AG04449 (cell line): ENCODE measurements at regions not wholly inside any gene's neighbourhood (a gene's known extent, or its start where the extent isn't known, plus 50 kb on each side); places are given as distances from the start of the nearest gene placed in this dataset.

ENCODE experiments used
- CTCF ChIA-PET: fragments of 350-600 bp; formaldehyde crosslinking; extraction: SDS; loops from one replicate; lab custom pipeline; 2021; ENCODE audit warnings: antibody characterized with exemption; lab: Yijun Ruan, JAX
- POLR2A ChIA-PET: fragments of 400-600, 350-600 bp; formaldehyde crosslinking; extraction: SDS; loops from one replicate; lab custom pipeline; 2020; ENCODE audit warnings: antibody characterized with exemption, inconsistent platforms; lab: Yijun Ruan, JAX
- DNase-seq: peaks from one replicate; pipeline ENCODE4 v3.0.0-alpha.2; 2010; ENCODE audit warnings: low read depth, low spot score
- H3K4me3 ChIP-seq: 2 replicates; pipeline ENCODE4 v1.5.1; 2011; ENCODE audit warnings: low read depth, mild to moderate bottlenecking, control low read depth, low read length
- TF ChIP-seq, protein P1 (sequence below): IDR thresholded peaks from one replicate; pipeline ENCODE4 v1.5.1; 2011; ENCODE audit warnings: mild to moderate bottlenecking, moderate library complexity, low read length, control low read depth, inconsistent platforms; ENCODE audit not compliant: insufficient read depth; ENCODE audit errors: missing control alignments

DNA sequence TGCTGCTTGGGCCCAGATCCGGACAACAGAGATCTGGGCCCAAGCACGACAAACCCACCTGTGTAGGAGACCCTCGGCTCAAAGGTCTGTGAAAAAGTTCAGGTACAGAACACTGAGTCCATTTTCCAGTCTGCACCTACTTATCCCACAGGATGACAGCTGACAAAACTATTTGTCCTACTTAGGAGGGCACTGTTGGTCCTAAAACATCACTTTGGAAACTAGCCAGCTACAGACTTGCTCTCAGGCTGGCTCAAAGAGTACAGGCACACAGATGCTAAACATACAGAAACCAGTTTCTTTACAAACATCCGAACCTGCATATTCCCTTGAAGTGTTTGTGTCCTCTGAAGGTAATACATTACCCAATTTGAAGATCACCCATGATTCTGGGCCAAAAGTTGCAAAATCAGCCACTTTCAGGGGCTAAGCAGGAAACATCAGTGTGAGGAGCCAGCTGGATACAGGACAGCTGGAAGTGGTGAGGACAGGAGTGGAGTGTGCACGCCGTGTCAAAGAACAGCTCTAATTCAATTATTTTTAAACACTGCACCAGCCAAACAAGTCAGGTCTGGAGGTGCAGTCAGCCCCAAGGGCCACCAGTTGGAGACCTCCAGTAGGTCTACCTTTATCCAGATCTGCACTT, 88.5 kb downstream of the NOC3L start:
- CTCF ChIA-PET, result interaction anchor here (1.0 to 3.6 kb wide), 5 partner anchors 9 to 358 kb away, joined by 3 to 21 read pairs (median 9); no protein-coding TSS in a partner anchor

DNA sequence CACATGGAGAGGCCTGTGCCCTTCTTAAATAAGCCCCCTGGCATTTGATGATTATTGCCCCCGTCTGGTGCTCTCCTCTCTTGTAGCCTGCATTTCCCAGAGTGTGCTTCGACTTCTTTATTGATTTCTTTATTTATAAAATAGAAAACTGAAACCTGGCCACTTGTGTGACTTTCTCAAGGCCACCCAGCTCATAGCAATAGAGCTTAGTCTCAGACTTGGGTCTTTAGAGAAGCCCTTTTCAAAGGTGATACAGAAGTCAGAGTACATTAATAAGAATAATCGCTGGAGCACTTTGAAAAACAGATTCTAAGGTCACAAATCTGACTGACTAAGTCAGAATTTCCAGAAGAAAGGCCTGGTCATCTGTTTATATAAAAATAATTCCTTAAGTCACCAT, 86.6 kb downstream of the NOC3L start:
- CTCF ChIA-PET, result interaction anchor here (0.5 to 3.6 kb wide), 4 partner anchors 11 to 48 kb away, joined by 3 to 21 read pairs (median 6); no protein-coding TSS in a partner anchor
- POLR2A ChIA-PET, result no interaction called here

More for the DNA sequence above, 88.5 kb downstream of the NOC3L start:
- H3K4me3 ChIP-seq, result no peak overlapping the region
- POLR2A ChIA-PET, result no interaction called here
- TF ChIP-seq, protein P1, sequence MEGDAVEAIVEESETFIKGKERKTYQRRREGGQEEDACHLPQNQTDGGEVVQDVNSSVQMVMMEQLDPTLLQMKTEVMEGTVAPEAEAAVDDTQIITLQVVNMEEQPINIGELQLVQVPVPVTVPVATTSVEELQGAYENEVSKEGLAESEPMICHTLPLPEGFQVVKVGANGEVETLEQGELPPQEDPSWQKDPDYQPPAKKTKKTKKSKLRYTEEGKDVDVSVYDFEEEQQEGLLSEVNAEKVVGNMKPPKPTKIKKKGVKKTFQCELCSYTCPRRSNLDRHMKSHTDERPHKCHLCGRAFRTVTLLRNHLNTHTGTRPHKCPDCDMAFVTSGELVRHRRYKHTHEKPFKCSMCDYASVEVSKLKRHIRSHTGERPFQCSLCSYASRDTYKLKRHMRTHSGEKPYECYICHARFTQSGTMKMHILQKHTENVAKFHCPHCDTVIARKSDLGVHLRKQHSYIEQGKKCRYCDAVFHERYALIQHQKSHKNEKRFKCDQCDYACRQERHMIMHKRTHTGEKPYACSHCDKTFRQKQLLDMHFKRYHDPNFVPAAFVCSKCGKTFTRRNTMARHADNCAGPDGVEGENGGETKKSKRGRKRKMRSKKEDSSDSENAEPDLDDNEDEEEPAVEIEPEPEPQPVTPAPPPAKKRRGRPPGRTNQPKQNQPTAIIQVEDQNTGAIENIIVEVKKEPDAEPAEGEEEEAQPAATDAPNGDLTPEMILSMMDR, result no peak
- DNase-seq, result no peak

DNA sequence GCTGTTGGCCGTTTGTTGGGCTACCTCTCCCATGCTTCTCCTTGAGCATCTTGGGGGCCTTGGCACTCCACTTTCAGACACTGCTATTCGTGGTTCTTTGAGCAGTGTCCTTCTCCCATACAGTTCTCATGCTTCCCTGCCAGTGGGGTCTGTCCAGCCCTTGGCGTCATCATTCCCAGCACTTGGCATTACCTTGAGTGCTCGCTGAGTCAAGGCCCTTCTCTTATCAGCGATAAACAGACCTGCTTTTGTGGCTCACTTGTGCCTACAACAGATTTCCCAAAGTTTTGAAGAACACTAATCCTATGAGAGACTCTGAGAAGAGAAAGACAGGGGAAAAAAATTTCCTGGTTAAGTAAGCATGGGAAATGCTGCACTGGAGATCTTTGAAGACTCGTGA, 85.3 kb downstream of the NOC3L start:
- CTCF ChIA-PET, result interaction anchor here (1.4 to 3.6 kb wide), 4 partner anchors 10 to 167 kb away, joined by 3 to 21 read pairs (median 8); no protein-coding TSS in a partner anchor
- POLR2A ChIA-PET, result no interaction called here
- DNase-seq, result no peak
- no peak overlapping the region for H3K4me3 ChIP-seq
- TF ChIP-seq, protein P1, result no peak

More for the DNA sequence above, 86.6 kb downstream of the NOC3L start:
- no peak overlapping the region for H3K4me3 ChIP-seq
- DNase-seq, result no peak
- TF ChIP-seq, protein P1, result no peak

DNA sequence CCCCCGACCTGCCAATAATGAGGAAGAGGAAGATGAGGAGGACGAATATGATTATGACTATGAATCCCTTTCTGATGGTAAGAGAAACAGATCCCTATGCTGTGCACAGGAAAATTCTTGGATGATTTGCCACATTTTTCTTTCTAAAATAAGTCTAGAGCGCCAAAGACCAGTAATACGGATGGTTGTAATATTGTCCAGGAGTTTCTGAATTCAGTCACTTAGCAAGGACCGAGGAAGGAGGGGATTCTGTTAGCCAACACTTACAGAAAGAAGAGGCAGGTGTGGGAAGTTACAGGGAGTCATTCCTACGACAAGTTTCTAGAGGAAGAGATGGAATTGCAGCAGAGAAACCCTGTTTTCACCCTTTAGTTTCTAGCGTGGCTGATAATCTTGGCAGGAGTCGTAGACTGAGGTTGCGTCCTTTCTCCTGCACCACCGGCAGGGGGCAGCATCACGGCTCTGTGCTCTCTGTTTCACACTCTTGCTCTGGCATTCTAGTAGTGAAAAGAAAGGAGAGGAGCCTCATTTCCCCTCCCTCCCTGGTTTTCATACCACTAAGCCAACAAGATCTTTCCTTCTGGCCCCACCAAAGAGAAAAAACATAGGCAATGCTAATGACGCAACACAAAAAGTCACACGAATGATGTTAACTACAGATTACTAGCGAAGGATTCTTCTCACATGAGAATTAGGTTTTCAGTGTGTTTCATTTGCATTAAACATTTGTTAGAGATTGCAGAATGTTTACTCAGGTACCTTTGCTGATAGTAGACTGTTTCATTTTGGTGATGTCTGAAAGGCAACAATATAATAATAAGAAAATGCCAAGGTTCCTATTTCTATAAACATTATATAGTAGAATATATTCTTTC, 82.7 kb downstream of the NOC3L start:
- TF ChIP-seq, protein P1, result peak; percentile 81
- CTCF ChIA-PET, result interaction anchor here (0.9 to 1.4 kb wide), 5 partner anchors 12 to 203 kb away, joined by 3 to 4 read pairs (median 3); no protein-coding TSS in a partner anchor
- DNase-seq, result no peak

DNA sequence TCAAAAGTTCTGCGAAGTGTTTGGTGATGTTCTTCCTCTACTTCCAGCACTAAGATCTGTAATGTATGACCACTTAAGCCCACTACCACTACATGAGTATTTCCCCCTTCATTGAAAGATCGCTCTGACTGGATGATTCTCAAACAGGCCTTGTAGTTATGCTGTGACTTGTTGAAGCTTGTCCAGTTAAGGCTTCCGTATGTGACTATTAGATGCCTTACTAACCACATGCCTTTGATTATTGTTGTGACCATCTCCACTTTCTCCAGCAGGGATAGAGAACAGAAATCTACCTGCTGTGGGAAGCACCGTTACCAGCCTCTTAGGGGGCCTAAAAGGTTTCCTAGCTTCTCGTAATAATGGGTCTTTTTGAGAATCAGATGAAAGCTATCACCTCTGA, 81.1 kb downstream of the NOC3L start:
- no peak for DNase-seq
- TF ChIP-seq, protein P1, result no peak
- no peak overlapping the region for H3K4me3 ChIP-seq
- ChIA-PET POLR2A (no interaction called here), CTCF (interaction anchor here (1.3 to 1.4 kb wide), 3 partner anchors 36 to 90 kb away, joined by 3 to 6 read pairs (median 4); no protein-coding TSS in a partner anchor)

More for the DNA sequence above, 82.7 kb downstream of the NOC3L start:
- POLR2A ChIA-PET, result no interaction called here
- no peak overlapping the region for H3K4me3 ChIP-seq
